NT2/D1 (cell line): ENCODE measurements at regions not wholly inside any gene's neighbourhood (a gene's known extent, or its start where the extent isn't known, plus 50 kb on each side); places are given as distances from the start of the nearest gene placed in this dataset.

Experiments used
- DNase-seq: peaks from one replicate; pipeline ENCODE4 v3.0.0-alpha.2; 2011; ENCODE audit warnings: low read depth, low spot score
- H3K27me3 ChIP-seq: 2 replicates; pipeline ENCODE4 v1.6.0; 2011; ENCODE audit warnings: mild to moderate bottlenecking; ENCODE audit not compliant: insufficient read length, insufficient read depth
- H3K36me3 ChIP-seq: 2 replicates; pipeline ENCODE4 v1.6.1; 2011; ENCODE audit warnings: mild to moderate bottlenecking, low read length, mixed read lengths; ENCODE audit not compliant: insufficient read depth, insufficient read length
- H3K4me1 ChIP-seq: 2 replicates; pipeline ENCODE4 v1.5.1; 2011; ENCODE audit not compliant: insufficient read depth, insufficient read length
- H3K4me3 ChIP-seq: 2 replicates; pipeline ENCODE4 v1.5.1; 2011; ENCODE audit warnings: low read depth; ENCODE audit not compliant: insufficient read length
- H3K9ac ChIP-seq: 2 replicates; pipeline ENCODE4 v1.6.0; 2011; ENCODE audit warnings: low read depth; ENCODE audit not compliant: insufficient read length
- H3K9me3 ChIP-seq: 2 replicates; pipeline ENCODE4 v1.5.1; 2011; ENCODE audit warnings: mild to moderate bottlenecking, low read length; ENCODE audit not compliant: insufficient read depth
- SUZ12 ChIP-seq: IDR thresholded peaks from 2 replicates; pipeline ENCODE4 v1.6.1; 2011; ENCODE audit not compliant: insufficient read length, insufficient read depth; ENCODE audit errors: extremely low read depth
- YY1 ChIP-seq: IDR thresholded peaks from 2 replicates; pipeline ENCODE4 v1.6.1; 2011; ENCODE audit not compliant: insufficient read length, insufficient read depth
- ZNF274 ChIP-seq: IDR thresholded peaks from 2 replicates; pipeline ENCODE4 v1.6.1; 2011; ENCODE audit warnings: mild to moderate bottlenecking, low read depth, low read length

- peaks cover 13% of the 10 kb centered on the region; the same call in 1 of the 2 replicates for H3K9me3 ChIP-seq
- H3K4me3 ChIP-seq, result no peak overlapping the region
- no peak for TF ChIP-seq SUZ12
- TF ChIP-seq YY1, result no peak
- H3K27me3 ChIP-seq, result no peaks in the 10 kb centered on the region
- no peaks in the 10 kb centered on the region for H3K4me1 ChIP-seq
- no peak for DNase-seq
- no peaks in the 10 kb centered on the region for H3K36me3 ChIP-seq
- no peak overlapping the region for H3K9ac ChIP-seq
Measured at GRCh38 chr10:118840071-118840775, 85.5 kb upstream of the CACUL1 start.

GRCh38 chr10:118840776-118841468 is 86.2 kb upstream of the CACUL1 start:
- no peak for TF ChIP-seq ZNF274
- Histone ChIP-seq H3K4me1 (no peaks in the 10 kb centered on the region), H3K36me3 (no peaks in the 10 kb centered on the region), H3K4me3 (no peak overlapping the region), H3K9ac (no peak overlapping the region), H3K27me3 (no peaks in the 10 kb centered on the region), H3K9me3 (peaks cover 13% of the 10 kb centered on the region; the same call in 1 of the 2 replicates)
- DNase-seq, result no peak

- no peaks in the 10 kb centered on the region for H3K4me1 ChIP-seq
- H3K9me3 ChIP-seq, result peaks cover 13% of the 10 kb centered on the region; the same call in 1 of the 2 replicates
- no peak for TF ChIP-seq ZNF274
- TF ChIP-seq YY1, result no peak
- no peak for TF ChIP-seq SUZ12
- DNase-seq, result no peak
- no peak overlapping the region for H3K9ac ChIP-seq
- no peaks in the 10 kb centered on the region for H3K36me3 ChIP-seq
- H3K27me3 ChIP-seq, result no peaks in the 10 kb centered on the region
- no peak overlapping the region for H3K4me3 ChIP-seq
Measured at GRCh38 chr10:118841881-118842605, 87.3 kb upstream of the CACUL1 start.

- no peak for DNase-seq
- Histone ChIP-seq H3K36me3 (no peaks in the 10 kb centered on the region), H3K4me3 (no peak overlapping the region), H3K27me3 (no peaks in the 10 kb centered on the region), H3K9ac (no peak overlapping the region), H3K9me3 (peaks cover 13% of the 10 kb centered on the region; the same call in 1 of the 2 replicates), H3K4me1 (no peaks in the 10 kb centered on the region)
- TF ChIP-seq SUZ12 (no peak), YY1 (no peak), ZNF274 (no peak)
Measured at GRCh38 chr10:118842843-118843624, 88.3 kb upstream of the CACUL1 start.

GRCh38 chr10:118843647-118844265 is 89.0 kb upstream of the CACUL1 start:
- no peaks in the 10 kb centered on the region for H3K4me1 ChIP-seq
- peaks cover 13% of the 10 kb centered on the region; the same call in 1 of the 2 replicates for H3K9me3 ChIP-seq
- no peaks in the 10 kb centered on the region for H3K36me3 ChIP-seq
- no peaks in the 10 kb centered on the region for H3K27me3 ChIP-seq
- H3K4me3 ChIP-seq, result no peak overlapping the region
- DNase-seq, result no peak
- H3K9ac ChIP-seq, result no peak overlapping the region
- TF ChIP-seq ZNF274 (no peak), YY1 (no peak), SUZ12 (no peak)

- H3K9me3 ChIP-seq, result peaks cover 6% of the 10 kb centered on the region; the same call in 1 of the 2 replicates
- no peak overlapping the region for H3K4me3 ChIP-seq
- no peaks in the 10 kb centered on the region for H3K36me3 ChIP-seq
- no peaks in the 10 kb centered on the region for H3K27me3 ChIP-seq
- H3K9ac ChIP-seq, result no peak overlapping the region
- TF ChIP-seq ZNF274 (no peak), YY1 (no peak), SUZ12 (no peak)
- no peak for DNase-seq
- no peaks in the 10 kb centered on the region for H3K4me1 ChIP-seq
Measured at GRCh38 chr10:118844731-118845521, 90.2 kb upstream of the CACUL1 start.
